ENCODE measurements at regions not wholly inside any gene's neighbourhood (a gene's known extent, or its start where the extent isn't known, plus 50 kb on each side); places are given as distances from the start of the nearest gene placed in this dataset.
A peak's percentile ranks its signal among the peaks of the same experiment; 100 is the strongest.

- ATAC-seq (no peak), DNase-seq (ENCODE audit: low spot score) (no peak)
- Mint-ChIP-seq H3K27me3 (ENCODE audit: low read depth) (peaks cover 4% of the 10 kb centered on the region; the same call in 1 of the 2 replicates), H3K9me3 (peaks cover 28% of the 10 kb centered on the region), H3K4me3 (no peak overlapping the region), H3K4me1 (peaks cover 6% of the 10 kb centered on the region), H3K27ac (no peak overlapping the region), H3K36me3 (peaks cover 5% of the 10 kb centered on the region)
- ChIA-PET CTCF (no interaction called here), POLR2A (no interaction called here)
- TF ChIP-seq CTCF (IDR thresholded peaks at IDR 0.05) (no peak), HMGA2 (CRISPR knock-in tag; IDR thresholded peaks at IDR 0.05) (peak; percentile 93)
These were observed 819.3 kb downstream of the FRK start for GRCh38 chr6:115241373-115241772.

- ChIA-PET POLR2A (no interaction called here), CTCF (no interaction called here)
- TF ChIP-seq HMGXB4 (CRISPR knock-in tag; IDR thresholded peaks at IDR 0.05) (no peak), EMX1 (CRISPR knock-in tag; IDR thresholded peaks at IDR 0.05) (no peak), JAZF1 (CRISPR knock-in tag; IDR thresholded peaks at IDR 0.05) (no peak), FOXP1 (CRISPR knock-in tag; IDR thresholded peaks at IDR 0.05; ENCODE audit: borderline replicate concordance) (no peak), ZMAT4 (CRISPR knock-in tag; IDR thresholded peaks at IDR 0.05) (no peak), AR (CRISPR knock-in tag; IDR thresholded peaks at IDR 0.05) (no peak), JUN (CRISPR knock-in tag; IDR thresholded peaks at IDR 0.05) (no peak), TCF7 (CRISPR knock-in tag; IDR thresholded peaks at IDR 0.05; ENCODE audit: low read depth) (no peak), MAX (CRISPR knock-in tag; IDR thresholded peaks at IDR 0.05) (no peak)
- peaks cover 32% of the 10 kb centered on the region for H3K9me3 Mint-ChIP-seq
- DNase-seq (ENCODE audit: low spot score) = no peak
- peak; percentile 84 for ATAC-seq
- peaks cover 100% of the 10 kb centered on the region for H3K27me3 Mint-ChIP-seq (ENCODE audit: low read depth)
- 0 out of 2 replicates have a peak, but pooled peaks cover 4% of the 10 kb centered on the region for H3K4me1 Mint-ChIP-seq
- H3K36me3 Mint-ChIP-seq = peaks cover 22% of the 10 kb centered on the region
- no peak overlapping the region for H3K27ac Mint-ChIP-seq
- H3K4me3 Mint-ChIP-seq = no peak overlapping the region
These were observed 839.5 kb downstream of the FRK start for GRCh38 chr6:115221198-115221597.

- Mint-ChIP-seq H3K27ac (no peak overlapping the region), H3K4me3 (no peak overlapping the region), H3K9me3 (peaks cover 30% of the 10 kb centered on the region), H3K4me1 (0 out of 2 replicates have a peak, but pooled peaks cover 4% of the 10 kb centered on the region), H3K27me3 (ENCODE audit: low read depth) (peaks cover 100% of the 10 kb centered on the region), H3K36me3 (peaks cover 22% of the 10 kb centered on the region)
- ATAC-seq (no peak), DNase-seq (ENCODE audit: low spot score) (no peak)
- CTCF ChIA-PET = no interaction called here
- POLR2A ChIA-PET = no interaction called here
- TF ChIP-seq FOXK1 (CRISPR knock-in tag; IDR thresholded peaks at IDR 0.05) (no peak), OVOL2 (CRISPR knock-in tag; IDR thresholded peaks at IDR 0.05; ENCODE audit: borderline replicate concordance) (no peak), E2F1 (CRISPR knock-in tag; IDR thresholded peaks at IDR 0.05) (no peak), STAT6 (CRISPR knock-in tag; conservative IDR thresholded peaks at IDR 0.05; ENCODE audit: low read depth) (no peak), FOXP1 (CRISPR knock-in tag; IDR thresholded peaks at IDR 0.05; ENCODE audit: borderline replicate concordance) (no peak)
These were observed 840.0 kb downstream of the FRK start for GRCh38 chr6:115220551-115221159.
